ENCODE measurements at regions not wholly inside any gene's neighbourhood (a gene's known extent, or its start where the extent isn't known, plus 50 kb on each side); places are given as distances from the start of the nearest gene placed in this dataset.

GRCh38 chr1:166538646-166539045 lies 300.6 kb upstream of the POGK start (continued):
- TF ChIP-seq CHD7 (IDR thresholded peaks at IDR 0.05; ENCODE audit: insufficient replicate concordance, low read length) (no peak), SAP30 (IDR thresholded peaks at IDR 0.05; ENCODE audit: insufficient read depth, insufficient replicate concordance, low read length) (no peak), CREB1 (IDR thresholded peaks at IDR 0.05) (no peak), BACH1 (IDR thresholded peaks at IDR 0.05; ENCODE audit: low read length) (no peak), POLR2AphosphoS5 (IDR thresholded peaks at IDR 0.05; ENCODE audit: low read depth, low read length) (no peak), KDM5A (IDR thresholded peaks at IDR 0.05; ENCODE audit: low read length) (no peak), SIRT6 (IDR thresholded peaks at IDR 0.05; ENCODE audit: low read length) (no peak), TAF1 (IDR thresholded peaks at IDR 0.05; ENCODE audit: low read depth, low read length) (no peak)

Data from H1 (cell line).